MM.1S (cell line): ENCODE measurements at regions not wholly inside any gene's neighbourhood (a gene's known extent, or its start where the extent isn't known, plus 50 kb on each side); places are given as distances from the start of the nearest gene placed in this dataset.
A peak's percentile ranks its signal among the peaks of the same experiment; 100 is the strongest.

Experiments used
- DNase-seq: peaks from one replicate; pipeline ENCODE4 v3.0.0-alpha.2; 2015
- H2AFZ ChIP-seq: fragments of 300-600 bp; sonication (generic); 2 replicates; pipeline ENCODE4 v1.6.0; 2016; ENCODE audit warnings: antibody characterized with exemption, low read length
- H3F3A ChIP-seq: fragments of 300-600 bp; sonication (generic); 2 replicates; pipeline ENCODE4 v1.6.1; 2016; ENCODE audit warnings: mild to moderate bottlenecking, antibody characterized with exemption, low read length, moderate library complexity, mixed read lengths; ENCODE audit not compliant: insufficient read depth
- H3K27ac ChIP-seq: fragments of 300-600 bp; sonication (generic); 2 replicates; pipeline ENCODE4 v1.5.1; 2016; ENCODE audit warnings: mild to moderate bottlenecking, low read length
- H3K27me3 ChIP-seq: fragments of 300-600 bp; sonication (generic); replicated peaks from 2 replicates; pipeline ENCODE4 v1.6.0; 2016; ENCODE audit warnings: low read length; ENCODE audit not compliant: insufficient read depth
- H3K36me3 ChIP-seq: fragments of 300-600 bp; sonication (generic); replicated peaks from 2 replicates; pipeline ENCODE4 v1.6.1; 2016; ENCODE audit warnings: mild to moderate bottlenecking, low read length, mixed read lengths; ENCODE audit not compliant: insufficient read depth
- H3K4me1 ChIP-seq: fragments of 300-600 bp; sonication (generic); 2 replicates; pipeline ENCODE4 v1.6.1; 2016; ENCODE audit warnings: low read length, mixed read lengths
- H3K4me2 ChIP-seq: fragments of 300-600 bp; sonication (generic); 2 replicates; pipeline ENCODE4 v1.6.0; 2016; ENCODE audit warnings: low read depth, low read length
- H3K4me3 ChIP-seq: fragments of 300-600 bp; sonication (generic); 2 replicates; pipeline ENCODE4 v1.5.1; 2016; ENCODE audit warnings: low read length, mixed read lengths
- H3K79me2 ChIP-seq: fragments of 300-600 bp; sonication (generic); 2 replicates; pipeline ENCODE4 v1.6.1; 2016; ENCODE audit warnings: mixed run types, low read length, mixed read lengths
- H3K9ac ChIP-seq: fragments of 300-600 bp; sonication (generic); 2 replicates; pipeline ENCODE4 v1.6.1; 2016; ENCODE audit warnings: low read length, mixed read lengths
- H3K9me2 ChIP-seq: fragments of 300-600 bp; sonication (generic); replicated peaks from 2 replicates; pipeline ENCODE4 v1.6.1; 2016; ENCODE audit warnings: mild to moderate bottlenecking, low read length, mixed read lengths; ENCODE audit not compliant: insufficient read depth
- H3K9me3 ChIP-seq: fragments of 300-600 bp; sonication (generic); replicated peaks from 2 replicates; pipeline ENCODE4 v1.6.1; 2016; ENCODE audit warnings: mild to moderate bottlenecking, low read length, mixed read lengths; ENCODE audit not compliant: insufficient read depth
- H4K20me1 ChIP-seq: fragments of 300-600 bp; sonication (generic); 2 replicates; pipeline ENCODE4 v1.6.1; 2016; ENCODE audit warnings: mild to moderate bottlenecking, low read length, moderate library complexity, mixed read lengths; ENCODE audit not compliant: insufficient read depth
- CTCF ChIP-seq: fragments of 300-600 bp; sonication (generic); IDR thresholded peaks from 2 replicates; pipeline ENCODE4 v1.5.1; 2016; ENCODE audit warnings: antibody characterized with exemption, low read length, mixed read lengths
- EZH2 ChIP-seq: fragments of 300-600 bp; sonication (generic); optimal IDR thresholded peaks from 2 replicates; pipeline ENCODE3; 2017; ENCODE audit warnings: low read depth, mild to moderate bottlenecking, antibody characterized with exemption, low read length, mixed read lengths
- EZH2phosphoT487 ChIP-seq: fragments of 300-600 bp; sonication (generic); IDR thresholded peaks from 2 replicates; pipeline ENCODE4 v1.6.1; 2018; ENCODE audit warnings: antibody characterized with exemption, low read length

GRCh38 chrX:146208821-146209220 lies 391.2 kb downstream of the SLITRK2 start:
- Histone ChIP-seq H3K79me2 (no peaks in the 10 kb centered on the region), H3F3A (no peaks in the 10 kb centered on the region), H3K4me1 (no peaks in the 10 kb centered on the region), H3K27me3 (no peaks in the 10 kb centered on the region), H3K36me3 (no peaks in the 10 kb centered on the region), H2AFZ (no peak overlapping the region), H3K4me2 (no peak overlapping the region), H3K9me3 (no peaks in the 10 kb centered on the region), H3K4me3 (no peak overlapping the region), H4K20me1 (no peaks in the 10 kb centered on the region), H3K27ac (no peak overlapping the region), H3K9ac (no peak overlapping the region), H3K9me2 (no peaks in the 10 kb centered on the region)
- no peak for DNase-seq
- TF ChIP-seq CTCF (no peak), EZH2phosphoT487 (no peak), EZH2 (no peak)

- peak; percentile 35 for DNase-seq
- no peak for TF ChIP-seq EZH2phosphoT487
- peak; percentile 54 for TF ChIP-seq CTCF
- no peak overlapping the region for H2AFZ ChIP-seq
- H3K36me3 ChIP-seq, result no peaks in the 10 kb centered on the region
- no peaks in the 10 kb centered on the region for H3K4me1 ChIP-seq
- no peak overlapping the region for H3K27ac ChIP-seq
- no peaks in the 10 kb centered on the region for H3K9me2 ChIP-seq
- H3K4me2 ChIP-seq, result no peak overlapping the region
- no peaks in the 10 kb centered on the region for H3F3A ChIP-seq
- H3K79me2 ChIP-seq, result no peaks in the 10 kb centered on the region
- no peaks in the 10 kb centered on the region for H3K27me3 ChIP-seq
- H3K4me3 ChIP-seq, result no peak overlapping the region
- H3K9me3 ChIP-seq, result no peaks in the 10 kb centered on the region
- no peaks in the 10 kb centered on the region for H4K20me1 ChIP-seq
- H3K9ac ChIP-seq, result no peak overlapping the region
Observed at GRCh38 chrX:146224442-146224841, 406.8 kb downstream of the SLITRK2 start.

- no peaks in the 10 kb centered on the region for H3K9me2 ChIP-seq
- no peak overlapping the region for H2AFZ ChIP-seq
- H3F3A ChIP-seq, result no peaks in the 10 kb centered on the region
- no peaks in the 10 kb centered on the region for H3K79me2 ChIP-seq
- TF ChIP-seq CTCF (no peak), EZH2 (no peak), EZH2phosphoT487 (no peak)
- no peak overlapping the region for H3K27ac ChIP-seq
- no peak for DNase-seq
- H3K36me3 ChIP-seq, result no peaks in the 10 kb centered on the region
- H3K4me1 ChIP-seq, result no peaks in the 10 kb centered on the region
- no peak overlapping the region for H3K4me3 ChIP-seq
- H3K4me2 ChIP-seq, result no peak overlapping the region
- H3K27me3 ChIP-seq, result no peaks in the 10 kb centered on the region
- H3K9me3 ChIP-seq, result no peaks in the 10 kb centered on the region
- H3K9ac ChIP-seq, result no peak overlapping the region
- H4K20me1 ChIP-seq, result no peaks in the 10 kb centered on the region
Observed at GRCh38 chrX:146238173-146238572, 420.5 kb downstream of the SLITRK2 start.

- no peaks in the 10 kb centered on the region for H3K27me3 ChIP-seq
- TF ChIP-seq EZH2 (no peak), CTCF (no peak), EZH2phosphoT487 (no peak)
- no peaks in the 10 kb centered on the region for H3K9me3 ChIP-seq
Observed at GRCh38 chrX:146241902-146242301, 424.3 kb downstream of the SLITRK2 start.

More at GRCh38 chrX:146241902-146242301, 424.3 kb downstream of the SLITRK2 start:
- no peaks in the 10 kb centered on the region for H3K9me2 ChIP-seq
- H3F3A ChIP-seq, result no peaks in the 10 kb centered on the region
- no peaks in the 10 kb centered on the region for H3K79me2 ChIP-seq
- no peaks in the 10 kb centered on the region for H3K36me3 ChIP-seq
- H3K9ac ChIP-seq, result no peak overlapping the region
- no peak overlapping the region for H3K4me3 ChIP-seq
- no peak overlapping the region for H3K4me2 ChIP-seq
- DNase-seq, result no peak
- H2AFZ ChIP-seq, result no peak overlapping the region
- H4K20me1 ChIP-seq, result no peaks in the 10 kb centered on the region
- H3K27ac ChIP-seq, result no peak overlapping the region
- H3K4me1 ChIP-seq, result no peaks in the 10 kb centered on the region
